ENCODE measurements at regions not wholly inside any gene's neighbourhood (a gene's known extent, or its start where the extent isn't known, plus 50 kb on each side); places are given as distances from the start of the nearest gene placed in this dataset.
A peak's percentile ranks its signal among the peaks of the same experiment; 100 is the strongest.

DNA sequence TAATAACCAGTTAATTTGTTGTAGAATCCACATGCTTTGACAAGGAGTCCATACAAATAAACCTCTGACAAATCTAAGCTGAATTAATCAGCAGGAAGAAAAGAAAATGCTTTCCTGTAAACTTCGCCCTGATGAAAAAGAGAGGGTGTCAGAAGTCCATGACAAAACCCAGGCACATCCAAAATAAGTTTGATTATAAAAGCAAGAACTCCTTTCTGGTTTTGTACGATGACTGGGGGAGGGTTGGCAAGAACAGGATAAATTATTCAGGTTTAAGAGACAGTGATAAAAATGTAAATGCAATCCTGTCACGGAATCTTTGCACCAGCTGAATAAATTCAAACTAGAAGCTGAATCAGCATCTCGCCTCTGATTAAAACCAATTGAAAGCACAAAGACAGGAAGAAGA is 469.2 kb upstream of the TNP1 start:
- no peak for DNase-seq

DNA sequence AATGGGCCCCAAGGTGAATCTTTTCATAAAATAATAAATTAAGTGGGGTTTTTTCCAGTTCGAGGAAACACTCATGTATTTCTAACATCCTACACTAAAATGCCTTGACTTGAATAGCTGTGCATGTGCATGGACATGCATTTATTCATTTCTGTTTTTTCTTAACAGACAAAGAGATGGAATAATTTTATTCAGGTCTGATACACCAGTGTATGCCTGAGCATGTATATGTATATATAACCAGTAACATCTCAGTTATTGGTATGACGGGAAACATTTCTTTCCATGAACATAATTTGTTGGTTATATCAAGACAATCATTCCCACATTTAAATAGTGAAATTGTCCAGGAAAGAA is 468.7 kb upstream of the TNP1 start:
- no peak for DNase-seq

DNA sequence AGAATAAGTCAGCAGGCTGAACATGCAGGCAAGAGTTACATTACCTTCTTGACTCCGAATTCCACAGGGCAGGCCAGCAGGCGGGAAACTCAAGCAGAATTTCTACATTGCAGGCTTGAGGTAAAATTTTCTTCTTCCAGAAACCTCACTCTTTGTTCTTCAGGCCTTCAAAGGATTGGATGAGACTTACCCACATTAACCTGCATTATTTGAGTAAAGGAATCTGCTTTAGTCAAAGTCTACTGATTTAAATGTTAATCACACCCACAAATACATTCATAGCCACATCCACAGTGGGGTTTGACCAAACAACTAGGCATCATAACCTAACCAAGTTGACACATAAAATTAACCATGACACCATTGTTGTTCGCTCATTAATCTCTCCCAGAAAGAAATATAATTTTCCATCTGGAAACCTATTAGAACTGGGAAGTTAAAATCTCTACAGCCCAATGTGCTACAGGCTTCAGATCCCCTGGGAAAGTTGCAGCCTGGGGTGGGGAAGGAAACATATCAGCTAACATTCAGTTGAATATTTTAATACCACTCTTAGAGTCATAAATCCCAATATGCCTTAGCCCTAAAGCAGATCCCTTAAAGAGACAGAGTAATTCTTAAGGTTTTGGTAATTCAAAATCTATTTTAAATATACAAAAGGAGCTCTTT is 468.2 kb upstream of the TNP1 start:
- DNase-seq: no peak

DNA sequence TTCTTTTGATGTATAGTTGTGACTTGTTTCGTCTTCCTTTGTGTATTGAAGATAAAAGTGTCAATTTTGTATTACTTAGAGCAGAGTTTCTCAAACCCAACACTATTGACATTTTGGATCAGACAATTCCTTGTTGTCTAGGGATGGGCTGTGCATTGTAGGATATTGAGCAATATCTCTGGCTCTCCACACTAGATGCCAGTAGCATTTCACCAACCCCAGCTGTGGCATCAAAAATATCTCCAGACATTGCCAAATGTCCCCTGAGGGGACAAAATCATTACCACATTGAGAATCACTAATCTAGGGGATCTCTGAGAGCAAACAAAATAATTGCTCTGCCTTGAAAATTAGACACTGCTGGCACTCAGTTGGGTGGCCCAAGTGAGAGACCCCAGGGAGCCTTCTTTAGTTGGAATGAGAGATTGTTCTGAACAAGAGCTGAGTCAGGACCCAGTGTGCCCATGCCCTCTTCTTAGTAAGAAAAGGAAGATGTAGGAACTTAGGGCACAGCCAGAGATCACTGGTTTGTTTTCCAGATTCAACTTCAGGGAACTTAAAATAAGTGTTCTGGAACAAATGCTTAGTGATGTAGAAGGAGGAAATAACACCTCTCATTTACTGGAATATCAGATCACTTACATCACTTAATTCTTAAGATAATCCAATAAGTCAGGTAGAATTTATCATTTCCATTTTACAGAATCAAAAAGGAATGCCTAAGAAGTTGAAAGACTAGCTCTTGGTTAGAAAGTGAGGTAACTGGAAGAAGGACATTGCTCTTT is 466.6 kb upstream of the TNP1 start:
- no peak for DNase-seq

- peak; percentile 25 for DNase-seq
These were observed 466.0 kb upstream of the TNP1 start for GRCh38 chr2:217325816-217326215.

GRCh38 chr2:217325251-217325650 is 465.4 kb upstream of the TNP1 start:
- DNase-seq: peak; percentile 70

DNA sequence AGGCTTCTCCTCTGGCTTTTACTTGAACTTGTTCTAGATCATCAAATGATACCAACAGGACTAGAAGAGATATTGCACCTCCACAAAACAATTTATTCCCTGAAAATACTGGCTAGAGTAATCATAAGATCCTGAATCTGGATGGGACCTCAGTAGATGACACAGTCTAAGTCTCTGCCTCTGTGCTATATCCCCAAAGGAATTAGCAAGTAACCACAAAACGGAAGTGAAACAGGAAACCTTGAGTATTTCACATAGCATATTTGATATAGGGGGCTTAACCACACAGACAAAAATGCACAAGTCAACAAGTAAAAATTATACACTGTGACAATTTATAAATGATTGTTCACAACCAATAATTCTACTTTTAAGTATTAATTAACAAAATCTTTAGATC is 456.9 kb upstream of the TNP1 start:
- DNase-seq: no peak

DNA sequence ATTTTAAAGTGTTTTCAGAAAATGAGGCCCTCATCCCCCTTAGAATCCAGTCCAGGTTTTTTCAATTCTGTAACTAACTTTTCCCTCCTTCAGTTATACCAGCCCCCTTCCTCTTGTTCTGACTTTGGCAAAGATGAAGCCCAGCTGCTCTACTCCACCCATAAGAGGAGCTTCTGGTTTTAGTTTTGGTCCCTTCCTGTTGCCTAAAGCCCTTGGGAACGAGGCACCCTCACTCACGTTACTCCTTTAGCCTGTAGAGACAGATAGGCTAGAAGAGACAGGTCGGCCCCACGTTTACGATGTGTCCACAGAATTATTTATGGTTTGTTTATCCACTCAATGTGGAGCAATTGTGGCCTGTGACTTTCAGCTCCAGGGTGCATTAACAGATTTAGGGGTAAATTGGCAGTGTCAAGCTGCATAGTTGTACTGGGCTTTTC is 454.2 kb upstream of the TNP1 start:
- DNase-seq: no peak

GRCh38 chr2:217313386-217313785 is 453.5 kb upstream of the TNP1 start:
- no peak for DNase-seq

GRCh38 chr2:217309056-217309455 is 449.2 kb upstream of the TNP1 start:
- no peak for DNase-seq

- no peak for DNase-seq
These were observed 447.2 kb upstream of the TNP1 start for GRCh38 chr2:217307023-217307422.

DNA sequence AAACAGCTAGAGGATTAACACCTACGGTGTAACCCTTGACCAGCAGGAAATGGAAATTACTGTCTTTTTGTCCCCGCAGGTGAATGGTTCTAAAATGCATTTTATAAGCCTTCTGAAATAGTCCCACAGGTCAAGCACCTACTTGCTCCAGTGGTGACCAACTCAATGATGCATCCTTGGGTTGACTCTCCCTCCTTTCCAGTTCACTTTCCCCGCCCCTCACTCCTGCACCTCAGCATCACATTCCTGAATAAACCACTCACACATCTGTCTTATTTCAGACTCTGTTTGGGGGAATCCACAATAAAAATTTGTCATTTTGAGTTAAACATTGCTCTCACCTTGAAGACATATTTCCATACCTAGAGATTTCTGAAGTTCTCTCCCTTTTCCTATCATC is 446.0 kb upstream of the TNP1 start:
- DNase-seq: no peak

GRCh38 chr2:217304582-217304981 is 444.7 kb upstream of the TNP1 start:
- DNase-seq: no peak

GRCh38 chr2:217302856-217303255 is 443.0 kb upstream of the TNP1 start:
- DNase-seq: no peak

- DNase-seq: no peak
These were observed 441.5 kb upstream of the TNP1 start for GRCh38 chr2:217301142-217301925.

GRCh38 chr2:217299590-217299989 is 439.7 kb upstream of the TNP1 start:
- DNase-seq: no peak

DNA sequence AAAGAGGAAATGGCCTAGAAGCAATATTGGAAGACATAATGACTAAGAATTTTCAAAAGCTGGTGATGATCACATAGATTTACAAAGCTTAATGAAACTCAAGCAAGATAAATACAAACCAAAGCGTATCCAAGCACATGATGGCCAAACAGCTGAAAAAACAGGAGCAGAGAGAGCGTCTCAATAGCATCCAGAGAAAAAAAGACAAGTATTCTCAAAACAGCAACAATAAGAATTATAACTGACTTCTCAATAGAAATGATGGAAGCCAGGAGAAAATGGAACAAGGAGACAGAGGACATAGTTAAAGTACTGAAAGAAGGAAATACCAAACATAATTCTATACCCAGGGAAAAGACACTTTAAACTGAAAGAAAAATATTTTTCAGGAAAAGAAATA is 437.2 kb upstream of the TNP1 start:
- no peak for DNase-seq

DNA sequence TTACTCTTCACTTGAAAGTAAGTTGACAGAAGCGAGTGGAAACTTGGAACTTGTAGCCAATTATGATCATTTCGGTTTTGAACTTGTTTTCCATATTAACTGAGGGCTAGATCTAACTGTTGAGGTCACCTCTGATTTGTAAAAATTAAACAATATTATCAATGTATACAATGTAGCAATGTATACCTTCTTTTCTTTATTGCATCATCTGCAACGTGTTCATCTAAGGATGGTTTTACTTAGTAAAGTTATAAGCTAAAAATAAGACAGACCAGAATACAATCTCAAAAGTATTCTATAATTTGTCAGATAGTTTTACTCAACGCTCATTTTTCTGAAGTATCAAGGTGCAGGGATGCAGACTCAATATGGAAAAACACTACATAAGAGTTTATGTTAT is 435.0 kb upstream of the TNP1 start:
- no peak for DNase-seq

DNA sequence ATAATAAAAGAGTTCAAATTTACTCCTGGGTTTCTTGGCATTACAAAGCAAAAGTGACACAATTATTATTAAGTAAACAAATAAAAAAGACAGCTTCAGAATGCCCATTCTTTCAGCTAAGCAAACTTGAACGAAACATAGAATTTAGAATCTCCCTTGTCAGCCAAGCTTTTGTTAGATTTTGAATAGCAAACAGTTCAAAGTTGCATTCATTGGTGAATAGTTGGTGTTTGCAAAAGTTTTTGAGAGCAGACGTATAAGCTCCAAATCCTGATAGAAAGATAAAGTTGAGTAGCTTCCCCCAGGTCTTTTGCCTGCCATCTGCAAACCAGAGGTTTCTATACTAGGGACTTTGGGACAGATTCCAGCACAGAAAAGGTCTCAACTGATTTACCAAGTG is 434.3 kb upstream of the TNP1 start:
- no peak for DNase-seq

- DNase-seq: no peak
These were observed 433.7 kb upstream of the TNP1 start for GRCh38 chr2:217293607-217294006.

DNA sequence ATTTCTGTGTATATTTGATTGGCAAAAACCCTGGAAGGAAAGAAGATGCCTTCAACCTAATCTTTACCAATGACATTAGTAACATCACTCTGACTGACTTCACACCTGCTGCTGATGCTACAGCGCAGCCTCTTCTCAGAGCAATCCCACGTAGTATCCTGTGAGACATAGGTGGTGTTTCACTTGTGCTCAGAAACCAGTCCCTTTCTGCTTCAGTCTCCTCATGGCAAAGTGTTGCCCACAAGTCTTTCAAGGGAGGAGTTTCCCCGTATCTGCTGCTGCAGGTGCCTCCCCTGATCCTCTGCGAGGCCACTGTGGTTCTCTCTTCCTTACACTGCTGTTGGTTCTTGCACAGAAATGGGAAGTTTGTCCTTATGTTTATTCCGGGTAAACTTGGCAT is 433.2 kb upstream of the TNP1 start:
- no peak for DNase-seq

GRCh38 chr2:217291259-217291658 is 431.4 kb upstream of the TNP1 start:
- no peak for DNase-seq

DNA sequence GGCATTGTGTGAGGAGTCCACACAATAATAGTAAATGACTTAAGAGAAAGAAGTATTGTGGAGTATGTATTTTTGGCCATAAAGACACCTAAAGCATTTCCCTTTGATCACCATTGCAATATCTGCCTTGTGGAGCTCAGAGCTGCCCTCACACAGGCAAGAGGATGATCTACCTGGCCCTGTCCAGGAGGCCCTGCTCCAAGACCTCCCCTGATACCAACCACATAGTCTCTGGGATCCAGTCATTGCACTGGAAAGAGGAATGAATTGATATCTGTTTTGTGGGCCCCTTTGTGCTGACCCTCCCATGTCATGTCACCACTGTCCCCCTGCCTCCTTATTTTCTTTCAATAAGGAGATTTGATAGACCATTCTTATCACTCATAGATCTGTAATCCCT is 430.6 kb upstream of the TNP1 start:
- DNase-seq: no peak

DNA sequence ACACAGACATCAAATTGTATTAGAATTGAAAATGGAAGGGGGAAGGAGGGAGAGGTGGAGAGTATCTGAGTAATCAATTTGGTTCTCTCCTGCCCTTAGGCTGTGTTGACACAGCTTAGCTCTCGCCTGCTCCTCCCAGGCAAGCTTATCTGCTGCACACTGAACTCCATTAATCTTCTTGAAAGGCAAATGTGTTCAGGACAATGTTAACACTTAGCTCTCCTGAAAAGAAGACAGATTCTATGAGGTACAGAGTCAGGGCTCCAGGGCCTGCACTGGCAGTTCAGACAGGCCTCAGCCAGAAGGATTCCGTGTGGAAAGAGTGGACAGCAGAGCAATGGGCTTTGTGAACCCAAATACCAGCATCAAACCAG is 430.0 kb upstream of the TNP1 start:
- DNase-seq: no peak

Data from DMS 273 treated with DMSO at 0.1 percent for 48 hours (cell line).